ENCODE measurements at regions not wholly inside any gene's neighbourhood (a gene's known extent, or its start where the extent isn't known, plus 50 kb on each side); places are given as distances from the start of the nearest gene placed in this dataset.

DNA sequence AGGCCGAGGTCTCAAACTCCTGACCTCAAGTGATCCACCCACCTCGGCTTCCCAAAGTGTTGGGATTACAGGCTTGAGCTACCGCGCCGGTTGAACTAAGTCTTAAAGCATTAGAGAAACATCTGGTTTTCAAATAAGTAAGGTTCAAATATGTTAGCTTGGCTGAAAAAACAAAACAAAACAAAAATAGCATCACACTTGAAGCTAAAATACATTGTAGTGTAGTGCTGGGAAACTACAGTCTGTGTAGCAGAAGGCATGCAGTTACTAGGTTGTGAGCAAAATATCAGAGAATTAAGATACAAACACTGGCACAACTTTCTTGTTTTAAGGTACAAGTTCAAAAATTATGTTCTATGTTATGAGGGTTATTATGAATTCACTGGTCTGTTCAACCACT, 224.8 kb upstream of the CHORDC1 start (continued):
- TF ChIP-seq TCF7 (CRISPR knock-in tag; IDR thresholded peaks at IDR 0.05; ENCODE audit: low read depth) (no peak), ZNF317 (CRISPR knock-in tag; IDR thresholded peaks at IDR 0.05; ENCODE audit: borderline replicate concordance, low read depth) (no peak), NFE2L1 (CRISPR knock-in tag; IDR thresholded peaks at IDR 0.05) (no peak), ZBTB21 (CRISPR knock-in tag; IDR thresholded peaks at IDR 0.05; ENCODE audit: borderline replicate concordance) (no peak), ZNF416 (CRISPR knock-in tag; IDR thresholded peaks at IDR 0.05) (no peak), SOX15 (CRISPR knock-in tag; IDR thresholded peaks at IDR 0.05) (no peak), JAZF1 (CRISPR knock-in tag; IDR thresholded peaks at IDR 0.05) (no peak), HMGA2 (CRISPR knock-in tag; IDR thresholded peaks at IDR 0.05) (no peak), ATF1 (CRISPR knock-in tag; IDR thresholded peaks at IDR 0.05) (no peak), ZNF263 (CRISPR knock-in tag; IDR thresholded peaks at IDR 0.05; ENCODE audit: low read depth) (no peak)
- TF ChIP-seq, protein P1, sequence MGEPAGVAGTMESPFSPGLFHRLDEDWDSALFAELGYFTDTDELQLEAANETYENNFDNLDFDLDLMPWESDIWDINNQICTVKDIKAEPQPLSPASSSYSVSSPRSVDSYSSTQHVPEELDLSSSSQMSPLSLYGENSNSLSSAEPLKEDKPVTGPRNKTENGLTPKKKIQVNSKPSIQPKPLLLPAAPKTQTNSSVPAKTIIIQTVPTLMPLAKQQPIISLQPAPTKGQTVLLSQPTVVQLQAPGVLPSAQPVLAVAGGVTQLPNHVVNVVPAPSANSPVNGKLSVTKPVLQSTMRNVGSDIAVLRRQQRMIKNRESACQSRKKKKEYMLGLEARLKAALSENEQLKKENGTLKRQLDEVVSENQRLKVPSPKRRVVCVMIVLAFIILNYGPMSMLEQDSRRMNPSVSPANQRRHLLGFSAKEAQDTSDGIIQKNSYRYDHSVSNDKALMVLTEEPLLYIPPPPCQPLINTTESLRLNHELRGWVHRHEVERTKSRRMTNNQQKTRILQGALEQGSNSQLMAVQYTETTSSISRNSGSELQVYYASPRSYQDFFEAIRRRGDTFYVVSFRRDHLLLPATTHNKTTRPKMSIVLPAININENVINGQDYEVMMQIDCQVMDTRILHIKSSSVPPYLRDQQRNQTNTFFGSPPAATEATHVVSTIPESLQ (CRISPR knock-in tag; IDR thresholded peaks at IDR 0.05): no peak
- TF ChIP-seq, protein P2, sequence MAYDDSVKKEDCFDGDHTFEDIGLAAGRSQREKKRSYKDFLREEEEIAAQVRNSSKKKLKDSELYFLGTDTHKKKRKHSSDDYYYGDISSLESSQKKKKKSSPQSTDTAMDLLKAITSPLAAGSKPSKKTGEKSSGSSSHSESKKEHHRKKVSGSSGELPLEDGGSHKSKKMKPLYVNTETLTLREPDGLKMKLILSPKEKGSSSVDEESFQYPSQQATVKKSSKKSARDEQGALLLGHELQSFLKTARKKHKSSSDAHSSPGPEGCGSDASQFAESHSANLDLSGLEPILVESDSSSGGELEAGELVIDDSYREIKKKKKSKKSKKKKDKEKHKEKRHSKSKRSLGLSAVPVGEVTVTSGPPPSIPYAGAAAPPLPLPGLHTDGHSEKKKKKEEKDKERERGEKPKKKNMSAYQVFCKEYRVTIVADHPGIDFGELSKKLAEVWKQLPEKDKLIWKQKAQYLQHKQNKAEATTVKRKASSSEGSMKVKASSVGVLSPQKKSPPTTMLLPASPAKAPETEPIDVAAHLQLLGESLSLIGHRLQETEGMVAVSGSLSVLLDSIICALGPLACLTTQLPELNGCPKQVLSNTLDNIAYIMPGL (CRISPR knock-in tag; IDR thresholded peaks at IDR 0.05): no peak
- TF ChIP-seq, protein P3, sequence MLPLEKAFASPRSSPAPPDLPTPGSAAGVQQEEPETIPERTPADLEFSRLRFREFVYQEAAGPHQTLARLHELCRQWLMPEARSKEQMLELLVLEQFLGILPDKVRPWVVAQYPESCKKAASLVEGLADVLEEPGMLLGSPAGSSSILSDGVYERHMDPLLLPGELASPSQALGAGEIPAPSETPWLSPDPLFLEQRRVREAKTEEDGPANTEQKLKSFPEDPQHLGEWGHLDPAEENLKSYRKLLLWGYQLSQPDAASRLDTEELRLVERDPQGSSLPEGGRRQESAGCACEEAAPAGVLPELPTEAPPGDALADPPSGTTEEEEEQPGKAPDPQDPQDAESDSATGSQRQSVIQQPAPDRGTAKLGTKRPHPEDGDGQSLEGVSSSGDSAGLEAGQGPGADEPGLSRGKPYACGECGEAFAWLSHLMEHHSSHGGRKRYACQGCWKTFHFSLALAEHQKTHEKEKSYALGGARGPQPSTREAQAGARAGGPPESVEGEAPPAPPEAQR (CRISPR knock-in tag; IDR thresholded peaks at IDR 0.05): no peak
- TF ChIP-seq, protein P4, sequence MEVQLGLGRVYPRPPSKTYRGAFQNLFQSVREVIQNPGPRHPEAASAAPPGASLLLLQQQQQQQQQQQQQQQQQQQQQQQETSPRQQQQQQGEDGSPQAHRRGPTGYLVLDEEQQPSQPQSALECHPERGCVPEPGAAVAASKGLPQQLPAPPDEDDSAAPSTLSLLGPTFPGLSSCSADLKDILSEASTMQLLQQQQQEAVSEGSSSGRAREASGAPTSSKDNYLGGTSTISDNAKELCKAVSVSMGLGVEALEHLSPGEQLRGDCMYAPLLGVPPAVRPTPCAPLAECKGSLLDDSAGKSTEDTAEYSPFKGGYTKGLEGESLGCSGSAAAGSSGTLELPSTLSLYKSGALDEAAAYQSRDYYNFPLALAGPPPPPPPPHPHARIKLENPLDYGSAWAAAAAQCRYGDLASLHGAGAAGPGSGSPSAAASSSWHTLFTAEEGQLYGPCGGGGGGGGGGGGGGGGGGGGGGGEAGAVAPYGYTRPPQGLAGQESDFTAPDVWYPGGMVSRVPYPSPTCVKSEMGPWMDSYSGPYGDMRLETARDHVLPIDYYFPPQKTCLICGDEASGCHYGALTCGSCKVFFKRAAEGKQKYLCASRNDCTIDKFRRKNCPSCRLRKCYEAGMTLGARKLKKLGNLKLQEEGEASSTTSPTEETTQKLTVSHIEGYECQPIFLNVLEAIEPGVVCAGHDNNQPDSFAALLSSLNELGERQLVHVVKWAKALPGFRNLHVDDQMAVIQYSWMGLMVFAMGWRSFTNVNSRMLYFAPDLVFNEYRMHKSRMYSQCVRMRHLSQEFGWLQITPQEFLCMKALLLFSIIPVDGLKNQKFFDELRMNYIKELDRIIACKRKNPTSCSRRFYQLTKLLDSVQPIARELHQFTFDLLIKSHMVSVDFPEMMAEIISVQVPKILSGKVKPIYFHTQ (CRISPR knock-in tag; IDR thresholded peaks at IDR 0.05): no peak
- TF ChIP-seq, protein P5, sequence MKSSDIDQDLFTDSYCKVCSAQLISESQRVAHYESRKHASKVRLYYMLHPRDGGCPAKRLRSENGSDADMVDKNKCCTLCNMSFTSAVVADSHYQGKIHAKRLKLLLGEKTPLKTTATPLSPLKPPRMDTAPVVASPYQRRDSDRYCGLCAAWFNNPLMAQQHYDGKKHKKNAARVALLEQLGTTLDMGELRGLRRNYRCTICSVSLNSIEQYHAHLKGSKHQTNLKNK (CRISPR knock-in tag; IDR thresholded peaks at IDR 0.05): no peak

DNA sequence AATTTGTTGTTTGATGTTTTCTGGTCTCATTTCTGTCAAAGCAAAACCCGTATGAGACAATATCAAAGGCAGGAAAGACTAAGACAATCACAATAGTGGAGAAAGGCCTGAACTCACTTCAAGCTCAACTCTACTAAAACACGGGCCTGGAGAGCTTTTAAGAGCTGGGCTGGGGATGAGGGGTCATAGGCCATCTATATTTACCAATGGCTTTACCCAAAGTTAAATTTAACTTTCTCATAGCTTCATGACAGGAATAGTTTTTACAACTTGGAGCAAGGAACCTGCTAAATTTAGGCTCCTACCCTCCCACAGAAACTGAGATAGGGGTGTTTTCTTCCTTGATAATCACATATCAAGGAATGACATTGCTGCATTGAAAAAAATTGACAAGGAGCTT, 223.4 kb upstream of the CHORDC1 start:
- ChIA-PET CTCF (no interaction called here), POLR2A (no interaction called here)
- Mint-ChIP-seq H3K9me3 (no peaks in the 10 kb centered on the region), H3K27ac (no peak overlapping the region), H3K4me1 (peaks cover 2% of the 10 kb centered on the region; the same call in 1 of the 2 replicates), H3K4me3 (no peak overlapping the region), H3K36me3 (no peaks in the 10 kb centered on the region), H3K27me3 (ENCODE audit: low read depth) (no peaks in the 10 kb centered on the region)
- DNase-seq (ENCODE audit: low spot score): no peak
- no peak for ATAC-seq
- TF ChIP-seq ETV6 (CRISPR knock-in tag; IDR thresholded peaks at IDR 0.05): no peak
- no peak for TF ChIP-seq JAZF1 (CRISPR knock-in tag; IDR thresholded peaks at IDR 0.05)
- no peak for TF ChIP-seq MYBL2 (CRISPR knock-in tag; IDR thresholded peaks at IDR 0.05)
- TF ChIP-seq NR3C1 (CRISPR knock-in tag; conservative IDR thresholded peaks at IDR 0.05; ENCODE audit: low read depth): no peak
- no peak for TF ChIP-seq FOXJ3 (CRISPR knock-in tag; IDR thresholded peaks at IDR 0.05; ENCODE audit: borderline replicate concordance)
- no peak for TF ChIP-seq GABPB1 (CRISPR knock-in tag; IDR thresholded peaks at IDR 0.05)
- TF ChIP-seq, protein P6, sequence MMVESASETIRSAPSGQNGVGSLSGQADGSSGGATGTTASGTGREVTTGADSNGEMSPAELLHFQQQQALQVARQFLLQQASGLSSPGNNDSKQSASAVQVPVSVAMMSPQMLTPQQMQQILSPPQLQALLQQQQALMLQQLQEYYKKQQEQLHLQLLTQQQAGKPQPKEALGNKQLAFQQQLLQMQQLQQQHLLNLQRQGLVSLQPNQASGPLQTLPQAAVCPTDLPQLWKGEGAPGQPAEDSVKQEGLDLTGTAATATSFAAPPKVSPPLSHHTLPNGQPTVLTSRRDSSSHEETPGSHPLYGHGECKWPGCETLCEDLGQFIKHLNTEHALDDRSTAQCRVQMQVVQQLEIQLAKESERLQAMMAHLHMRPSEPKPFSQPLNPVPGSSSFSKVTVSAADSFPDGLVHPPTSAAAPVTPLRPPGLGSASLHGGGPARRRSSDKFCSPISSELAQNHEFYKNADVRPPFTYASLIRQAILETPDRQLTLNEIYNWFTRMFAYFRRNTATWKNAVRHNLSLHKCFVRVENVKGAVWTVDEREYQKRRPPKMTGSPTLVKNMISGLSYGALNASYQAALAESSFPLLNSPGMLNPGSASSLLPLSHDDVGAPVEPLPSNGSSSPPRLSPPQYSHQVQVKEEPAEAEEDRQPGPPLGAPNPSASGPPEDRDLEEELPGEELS (CRISPR knock-in tag; IDR thresholded peaks at IDR 0.05): no peak
- TF ChIP-seq, protein P7, sequence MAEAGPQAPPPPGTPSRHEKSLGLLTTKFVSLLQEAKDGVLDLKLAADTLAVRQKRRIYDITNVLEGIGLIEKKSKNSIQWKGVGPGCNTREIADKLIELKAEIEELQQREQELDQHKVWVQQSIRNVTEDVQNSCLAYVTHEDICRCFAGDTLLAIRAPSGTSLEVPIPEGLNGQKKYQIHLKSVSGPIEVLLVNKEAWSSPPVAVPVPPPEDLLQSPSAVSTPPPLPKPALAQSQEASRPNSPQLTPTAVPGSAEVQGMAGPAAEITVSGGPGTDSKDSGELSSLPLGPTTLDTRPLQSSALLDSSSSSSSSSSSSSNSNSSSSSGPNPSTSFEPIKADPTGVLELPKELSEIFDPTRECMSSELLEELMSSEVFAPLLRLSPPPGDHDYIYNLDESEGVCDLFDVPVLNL (CRISPR knock-in tag; IDR thresholded peaks at IDR 0.05; ENCODE audit: borderline replicate concordance, low read depth): no peak
- no peak for TF ChIP-seq OVOL2 (CRISPR knock-in tag; IDR thresholded peaks at IDR 0.05; ENCODE audit: borderline replicate concordance)
- no peak for TF ChIP-seq ATF1 (CRISPR knock-in tag; IDR thresholded peaks at IDR 0.05)
